MM.1S (cell line): ENCODE measurements at regions not wholly inside any gene's neighbourhood (a gene's known extent, or its start where the extent isn't known, plus 50 kb on each side); places are given as distances from the start of the nearest gene placed in this dataset.

ENCODE experiments used
- DNase-seq: peaks from one replicate; pipeline ENCODE4 v3.0.0-alpha.2; 2015
- H2AFZ ChIP-seq: fragments of 300-600 bp; sonication (generic); 2 replicates; pipeline ENCODE4 v1.6.0; 2016; ENCODE audit warnings: antibody characterized with exemption, low read length
- H3F3A ChIP-seq: fragments of 300-600 bp; sonication (generic); 2 replicates; pipeline ENCODE4 v1.6.1; 2016; ENCODE audit warnings: mild to moderate bottlenecking, antibody characterized with exemption, low read length, moderate library complexity, mixed read lengths; ENCODE audit not compliant: insufficient read depth
- H3K27ac ChIP-seq: fragments of 300-600 bp; sonication (generic); 2 replicates; pipeline ENCODE4 v1.5.1; 2016; ENCODE audit warnings: mild to moderate bottlenecking, low read length
- H3K27me3 ChIP-seq: fragments of 300-600 bp; sonication (generic); replicated peaks from 2 replicates; pipeline ENCODE4 v1.6.0; 2016; ENCODE audit warnings: low read length; ENCODE audit not compliant: insufficient read depth
- H3K36me3 ChIP-seq: fragments of 300-600 bp; sonication (generic); replicated peaks from 2 replicates; pipeline ENCODE4 v1.6.1; 2016; ENCODE audit warnings: mild to moderate bottlenecking, low read length, mixed read lengths; ENCODE audit not compliant: insufficient read depth
- H3K4me1 ChIP-seq: fragments of 300-600 bp; sonication (generic); 2 replicates; pipeline ENCODE4 v1.6.1; 2016; ENCODE audit warnings: low read length, mixed read lengths
- H3K4me2 ChIP-seq: fragments of 300-600 bp; sonication (generic); 2 replicates; pipeline ENCODE4 v1.6.0; 2016; ENCODE audit warnings: low read depth, low read length
- H3K4me3 ChIP-seq: fragments of 300-600 bp; sonication (generic); 2 replicates; pipeline ENCODE4 v1.5.1; 2016; ENCODE audit warnings: low read length, mixed read lengths
- H3K79me2 ChIP-seq: fragments of 300-600 bp; sonication (generic); 2 replicates; pipeline ENCODE4 v1.6.1; 2016; ENCODE audit warnings: mixed run types, low read length, mixed read lengths
- H3K9ac ChIP-seq: fragments of 300-600 bp; sonication (generic); 2 replicates; pipeline ENCODE4 v1.6.1; 2016; ENCODE audit warnings: low read length, mixed read lengths
- H3K9me2 ChIP-seq: fragments of 300-600 bp; sonication (generic); replicated peaks from 2 replicates; pipeline ENCODE4 v1.6.1; 2016; ENCODE audit warnings: mild to moderate bottlenecking, low read length, mixed read lengths; ENCODE audit not compliant: insufficient read depth
- H3K9me3 ChIP-seq: fragments of 300-600 bp; sonication (generic); replicated peaks from 2 replicates; pipeline ENCODE4 v1.6.1; 2016; ENCODE audit warnings: mild to moderate bottlenecking, low read length, mixed read lengths; ENCODE audit not compliant: insufficient read depth
- H4K20me1 ChIP-seq: fragments of 300-600 bp; sonication (generic); 2 replicates; pipeline ENCODE4 v1.6.1; 2016; ENCODE audit warnings: mild to moderate bottlenecking, low read length, moderate library complexity, mixed read lengths; ENCODE audit not compliant: insufficient read depth
- CTCF ChIP-seq: fragments of 300-600 bp; sonication (generic); IDR thresholded peaks from 2 replicates; pipeline ENCODE4 v1.5.1; 2016; ENCODE audit warnings: antibody characterized with exemption, low read length, mixed read lengths
- EZH2 ChIP-seq: fragments of 300-600 bp; sonication (generic); optimal IDR thresholded peaks from 2 replicates; pipeline ENCODE3; 2017; ENCODE audit warnings: low read depth, mild to moderate bottlenecking, antibody characterized with exemption, low read length, mixed read lengths
- EZH2phosphoT487 ChIP-seq: fragments of 300-600 bp; sonication (generic); IDR thresholded peaks from 2 replicates; pipeline ENCODE4 v1.6.1; 2018; ENCODE audit warnings: antibody characterized with exemption, low read length

- no peak overlapping the region for H2AFZ ChIP-seq
- no peaks in the 10 kb centered on the region for H3F3A ChIP-seq
- no peaks in the 10 kb centered on the region for H3K27me3 ChIP-seq
- H3K27ac ChIP-seq: no peak overlapping the region
- H3K4me3 ChIP-seq: no peak overlapping the region
- H3K4me2 ChIP-seq: no peak overlapping the region
- no peaks in the 10 kb centered on the region for H3K79me2 ChIP-seq
- TF ChIP-seq EZH2phosphoT487 (no peak), CTCF (no peak), EZH2 (no peak)
- H3K9me3 ChIP-seq: no peaks in the 10 kb centered on the region
- H4K20me1 ChIP-seq: no peaks in the 10 kb centered on the region
- no peaks in the 10 kb centered on the region for H3K4me1 ChIP-seq
- no peaks in the 10 kb centered on the region for H3K36me3 ChIP-seq
- H3K9me2 ChIP-seq: no peaks in the 10 kb centered on the region
- no peak overlapping the region for H3K9ac ChIP-seq
- DNase-seq: no peak
Observed at GRCh38 chr15:25238716-25239470, 199.9 kb downstream of the UBE3A start.

- no peak overlapping the region for H3K27ac ChIP-seq
- H3K4me2 ChIP-seq: no peak overlapping the region
- no peak for DNase-seq
- TF ChIP-seq EZH2phosphoT487 (no peak), EZH2 (no peak), CTCF (no peak)
- no peaks in the 10 kb centered on the region for H3F3A ChIP-seq
- H2AFZ ChIP-seq: no peak overlapping the region
- H3K27me3 ChIP-seq: no peaks in the 10 kb centered on the region
- no peaks in the 10 kb centered on the region for H3K9me3 ChIP-seq
- no peaks in the 10 kb centered on the region for H4K20me1 ChIP-seq
- H3K4me1 ChIP-seq: no peaks in the 10 kb centered on the region
- no peaks in the 10 kb centered on the region for H3K36me3 ChIP-seq
- no peaks in the 10 kb centered on the region for H3K9me2 ChIP-seq
- no peaks in the 10 kb centered on the region for H3K79me2 ChIP-seq
- no peak overlapping the region for H3K4me3 ChIP-seq
- no peak overlapping the region for H3K9ac ChIP-seq
Observed at GRCh38 chr15:25239471-25240345, 199.1 kb downstream of the UBE3A start.

- H3K4me2 ChIP-seq: no peak overlapping the region
- H3K4me1 ChIP-seq: no peaks in the 10 kb centered on the region
- TF ChIP-seq CTCF (no peak), EZH2phosphoT487 (no peak), EZH2 (no peak)
- no peaks in the 10 kb centered on the region for H4K20me1 ChIP-seq
- H2AFZ ChIP-seq: no peak overlapping the region
- no peak overlapping the region for H3K9ac ChIP-seq
- no peaks in the 10 kb centered on the region for H3K9me3 ChIP-seq
- H3K9me2 ChIP-seq: no peaks in the 10 kb centered on the region
- no peaks in the 10 kb centered on the region for H3K79me2 ChIP-seq
- no peak overlapping the region for H3K27ac ChIP-seq
- DNase-seq: no peak
- H3F3A ChIP-seq: no peaks in the 10 kb centered on the region
- no peaks in the 10 kb centered on the region for H3K36me3 ChIP-seq
- no peak overlapping the region for H3K4me3 ChIP-seq
- no peaks in the 10 kb centered on the region for H3K27me3 ChIP-seq
Observed at GRCh38 chr15:25240461-25241021, 198.3 kb downstream of the UBE3A start.
